Smooth muscle cell (in vitro differentiated cells): ENCODE measurements at regions not wholly inside any gene's neighbourhood (a gene's known extent, or its start where the extent isn't known, plus 50 kb on each side); places are given as distances from the start of the nearest gene placed in this dataset.

Experiments
- DNase-seq: peaks from one replicate; lab custom pipeline; 2025; ENCODE audit not compliant: unreplicated experiment; lab: John Stamatoyannopoulos, UW
- H2AFZ ChIP-seq: fragments of 200-600 bp; sonication (generic); 2 replicates; pipeline ENCODE4 v1.6.0; 2016; ENCODE audit warnings: antibody characterized with exemption, low read depth, mild to moderate bottlenecking
- H3F3A ChIP-seq: fragments of 200-600 bp; sonication (generic); 2 replicates; pipeline ENCODE4 v1.6.0; 2017; ENCODE audit warnings: antibody characterized with exemption, low read depth
- H3K27ac ChIP-seq: fragments of 200-600 bp; sonication (generic); 2 replicates; pipeline ENCODE4 v1.5.1; 2016; ENCODE audit warnings: low read depth, mild to moderate bottlenecking
- H3K27me3 ChIP-seq: fragments of 200-600 bp; sonication (generic); 2 replicates; pipeline ENCODE4 v1.6.1; 2016; ENCODE audit warnings: low read depth, mild to moderate bottlenecking
- H3K36me3 ChIP-seq: fragments of 200-600 bp; sonication (generic); 2 replicates; pipeline ENCODE4 v1.5.1; 2016; ENCODE audit warnings: low read depth
- H3K4me1 ChIP-seq: fragments of 200-600 bp; sonication (generic); 2 replicates; pipeline ENCODE4 v1.5.1; 2016; ENCODE audit warnings: low read depth
- H3K4me2 ChIP-seq: fragments of 200-600 bp; sonication (generic); 2 replicates; pipeline ENCODE4 v1.6.0; 2016; ENCODE audit warnings: mild to moderate bottlenecking
- H3K4me3 ChIP-seq: fragments of 200-600 bp; sonication (generic); 2 replicates; pipeline ENCODE4 v1.5.1; 2016; ENCODE audit warnings: mild to moderate bottlenecking
- H3K79me2 ChIP-seq: fragments of 200-600 bp; sonication (generic); 2 replicates; pipeline ENCODE4 v1.6.0; 2016; ENCODE audit warnings: low read depth, mild to moderate bottlenecking
- H3K9ac ChIP-seq: fragments of 200-600 bp; sonication (generic); 2 replicates; pipeline ENCODE4 v1.6.0; 2016; ENCODE audit warnings: low read depth
- H3K9me3 ChIP-seq: fragments of 200-600 bp; sonication (generic); replicated peaks from 2 replicates; pipeline ENCODE4 v1.5.1; 2016; ENCODE audit warnings: low read depth
- H4K20me1 ChIP-seq: fragments of 200-600 bp; sonication (generic); 2 replicates; pipeline ENCODE4 v1.6.0; 2016; ENCODE audit warnings: low read depth
- CTCF ChIP-seq: fragments of 200-600 bp; sonication (generic); IDR thresholded peaks from 2 replicates; pipeline ENCODE4 v1.5.1; 2017; ENCODE audit warnings: borderline replicate concordance, mild to moderate bottlenecking, antibody characterized with exemption; ENCODE audit not compliant: insufficient read depth, poor library complexity, severe bottlenecking
- WGBS: methylation state at CpG from one replicate; pipeline ENCODE4 v1.1.7; 2016; ENCODE audit warnings: low lambda C conversion rate; 5-methylcytosine and 5-hydroxymethylcytosine counted together

DNA sequence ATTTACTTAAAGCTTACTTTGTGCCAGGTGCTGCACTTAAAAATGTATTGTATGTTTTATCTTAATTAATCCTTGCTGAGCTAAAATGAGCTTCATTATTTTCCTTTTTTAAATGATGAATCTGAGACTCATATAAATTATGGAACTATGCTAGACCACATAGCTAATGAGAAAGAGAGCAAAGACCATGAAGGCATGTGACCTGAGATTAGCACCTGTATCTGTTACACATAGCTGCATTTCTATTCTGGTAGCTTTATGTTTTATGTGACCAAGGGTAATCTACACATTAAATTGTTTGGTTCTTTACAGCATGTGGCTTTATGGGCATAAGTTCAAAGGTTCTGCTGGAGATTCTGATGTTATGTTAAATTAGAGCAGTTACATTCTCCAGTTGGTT, 839.1 kb upstream of the SORCS1 start:
- no peaks in the 10 kb centered on the region for H3K36me3 ChIP-seq
- H3K27me3 ChIP-seq: no peaks in the 10 kb centered on the region
- H3K4me3 ChIP-seq: no peak overlapping the region
- H3F3A ChIP-seq: no peaks in the 10 kb centered on the region
- no peak overlapping the region for H3K27ac ChIP-seq
- no peaks in the 10 kb centered on the region for H4K20me1 ChIP-seq
- no peaks in the 10 kb centered on the region for H3K9me3 ChIP-seq
- no peaks in the 10 kb centered on the region for H3K79me2 ChIP-seq
- DNase-seq: no peak
- H2AFZ ChIP-seq: no peak overlapping the region
- no peak for TF ChIP-seq CTCF
- no peaks in the 10 kb centered on the region for H3K4me1 ChIP-seq
- H3K4me2 ChIP-seq: no peak overlapping the region
- no peak overlapping the region for H3K9ac ChIP-seq

DNA sequence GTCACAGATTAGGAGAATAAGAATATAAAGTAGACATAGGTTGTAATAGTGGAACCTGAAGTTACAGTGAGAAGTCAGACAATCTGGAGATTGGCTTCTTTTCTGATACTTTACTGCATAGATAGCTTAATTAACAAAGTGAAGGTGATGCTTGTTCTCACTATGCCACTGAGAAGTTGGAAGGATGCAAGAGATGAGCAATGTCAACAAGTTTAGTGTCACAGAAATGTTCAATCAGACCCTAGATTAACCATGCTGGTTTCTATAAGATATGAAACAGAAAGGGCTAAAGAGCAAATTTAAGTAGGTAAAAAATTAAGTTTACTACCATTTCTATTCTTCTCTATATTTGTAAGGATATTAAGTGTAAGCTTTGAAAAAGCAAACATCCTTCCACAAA, 838.6 kb upstream of the SORCS1 start:
- Histone ChIP-seq H3K9ac (no peak overlapping the region), H4K20me1 (no peaks in the 10 kb centered on the region), H3K27me3 (no peaks in the 10 kb centered on the region), H3K79me2 (no peaks in the 10 kb centered on the region), H3F3A (no peaks in the 10 kb centered on the region), H3K27ac (no peak overlapping the region), H3K4me3 (no peak overlapping the region), H3K4me1 (no peaks in the 10 kb centered on the region), H3K36me3 (no peaks in the 10 kb centered on the region), H3K4me2 (no peak overlapping the region), H2AFZ (no peak overlapping the region), H3K9me3 (no peaks in the 10 kb centered on the region)
- TF ChIP-seq CTCF: no peak
- DNase-seq: no peak

DNA sequence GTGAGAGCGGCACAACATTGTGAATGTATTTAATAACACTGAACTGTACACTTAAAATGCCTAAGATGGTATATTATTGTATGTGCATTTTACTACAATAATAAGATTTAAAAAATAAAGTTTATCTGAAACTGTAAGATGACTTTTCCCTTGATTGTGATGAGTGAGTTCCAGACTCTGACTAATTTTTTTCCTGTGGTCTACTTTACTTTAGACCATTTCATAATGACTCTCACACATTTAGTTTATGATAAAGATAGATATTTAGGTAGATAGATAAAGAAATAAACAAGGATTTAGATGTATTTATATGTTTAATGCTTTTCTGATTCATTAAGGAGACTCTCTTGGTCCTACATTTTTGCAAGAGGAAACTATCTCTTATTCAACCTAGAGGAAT, 835.9 kb upstream of the SORCS1 start:
- Histone ChIP-seq H2AFZ (no peak overlapping the region), H3K4me3 (no peak overlapping the region), H3K9ac (no peak overlapping the region), H3K9me3 (no peaks in the 10 kb centered on the region), H3K36me3 (no peaks in the 10 kb centered on the region), H3K4me1 (no peaks in the 10 kb centered on the region), H3K27ac (no peak overlapping the region), H3K4me2 (no peak overlapping the region), H3K79me2 (no peaks in the 10 kb centered on the region), H4K20me1 (no peaks in the 10 kb centered on the region), H3K27me3 (no peaks in the 10 kb centered on the region), H3F3A (no peaks in the 10 kb centered on the region)
- WGBS: 94% methylated on average over 1 of the region's 1 CpG
- DNase-seq: no peak
- TF ChIP-seq CTCF: no peak

DNA sequence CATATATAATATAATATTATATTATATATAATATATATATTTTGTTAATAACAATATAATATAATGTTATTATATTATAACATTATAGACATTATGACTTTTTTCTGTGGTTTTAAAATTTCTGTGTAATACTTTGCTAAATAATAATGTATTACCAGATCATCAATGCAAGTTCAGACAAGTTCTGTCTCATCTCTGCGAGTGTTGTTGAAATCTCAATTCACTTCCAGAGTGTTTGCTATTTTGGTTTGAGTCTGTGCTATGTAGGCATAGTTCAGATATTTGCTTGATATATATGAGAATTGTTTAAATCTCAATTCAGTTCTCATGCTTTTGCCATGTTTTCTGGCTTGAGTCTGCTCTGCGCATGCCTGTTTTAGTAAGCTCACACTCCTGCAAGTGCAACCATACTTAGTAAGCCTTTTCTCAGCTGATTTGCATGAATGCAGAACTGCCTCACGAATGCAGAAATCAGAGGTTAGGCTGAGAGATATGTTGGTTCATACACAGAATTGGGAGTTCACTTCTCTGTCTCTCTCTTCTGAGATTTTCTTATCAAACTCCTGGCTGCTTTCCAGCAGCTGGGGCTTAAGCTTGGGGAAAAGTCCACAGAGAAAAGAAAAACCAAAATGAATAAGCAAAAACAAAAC, 830.2 kb upstream of the SORCS1 start:
- Histone ChIP-seq H3K79me2 (no peaks in the 10 kb centered on the region), H3K27ac (no peak overlapping the region), H3K27me3 (no peaks in the 10 kb centered on the region), H3K36me3 (no peaks in the 10 kb centered on the region), H3K9me3 (no peaks in the 10 kb centered on the region), H3K4me1 (peaks cover 6% of the 10 kb centered on the region), H3F3A (no peaks in the 10 kb centered on the region), H3K4me3 (no peak overlapping the region), H3K4me2 (peak overlapping the region; percentile 59), H3K9ac (no peak overlapping the region), H2AFZ (peak overlapping the region; percentile 78), H4K20me1 (no peaks in the 10 kb centered on the region)
- no peak for TF ChIP-seq CTCF
- 67% methylated on average over 3 of the region's 3 CpGs for WGBS
- DNase-seq: no peak
